PC-9 (cell line): ENCODE measurements at regions not wholly inside any gene's neighbourhood (a gene's known extent, or its start where the extent isn't known, plus 50 kb on each side); places are given as distances from the start of the nearest gene placed in this dataset.

Experiments
- EZH2 ChIP-seq: fragments of 200-600 bp; sonication (generic); IDR thresholded peaks from 2 replicates; pipeline ENCODE4 v1.8.0; 2017; ENCODE audit warnings: antibody characterized with exemption, low read depth
- TF ChIP-seq, protein P1 (sequence below): fragments of 200-600 bp; sonication (generic); conservative IDR thresholded peaks from 2 replicates; pipeline ENCODE4 v1.6.1; 2017; ENCODE audit warnings: mixed run types, antibody characterized with exemption, mild to moderate bottlenecking, moderate library complexity

DNA sequence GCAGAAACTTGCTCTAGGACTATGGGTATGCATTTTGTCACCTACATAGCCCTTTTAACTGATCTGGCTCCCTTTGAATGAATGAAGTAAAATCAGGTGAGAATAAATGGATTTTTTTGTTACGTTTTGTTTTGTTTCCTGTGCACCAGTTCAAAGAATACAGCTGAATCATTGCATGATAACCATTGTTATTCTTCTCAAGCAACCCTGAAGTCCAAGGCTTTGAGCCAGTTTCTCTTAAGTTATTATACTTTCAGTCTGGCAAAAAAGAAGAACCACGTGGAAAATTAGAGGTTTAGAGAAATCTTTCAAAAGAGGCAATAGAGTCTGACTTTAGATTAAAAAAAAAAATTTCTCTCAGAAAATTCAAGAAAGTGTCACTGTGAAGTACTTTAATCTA lies 398.6 kb upstream of the TECRL start:
- TF ChIP-seq, protein P1, sequence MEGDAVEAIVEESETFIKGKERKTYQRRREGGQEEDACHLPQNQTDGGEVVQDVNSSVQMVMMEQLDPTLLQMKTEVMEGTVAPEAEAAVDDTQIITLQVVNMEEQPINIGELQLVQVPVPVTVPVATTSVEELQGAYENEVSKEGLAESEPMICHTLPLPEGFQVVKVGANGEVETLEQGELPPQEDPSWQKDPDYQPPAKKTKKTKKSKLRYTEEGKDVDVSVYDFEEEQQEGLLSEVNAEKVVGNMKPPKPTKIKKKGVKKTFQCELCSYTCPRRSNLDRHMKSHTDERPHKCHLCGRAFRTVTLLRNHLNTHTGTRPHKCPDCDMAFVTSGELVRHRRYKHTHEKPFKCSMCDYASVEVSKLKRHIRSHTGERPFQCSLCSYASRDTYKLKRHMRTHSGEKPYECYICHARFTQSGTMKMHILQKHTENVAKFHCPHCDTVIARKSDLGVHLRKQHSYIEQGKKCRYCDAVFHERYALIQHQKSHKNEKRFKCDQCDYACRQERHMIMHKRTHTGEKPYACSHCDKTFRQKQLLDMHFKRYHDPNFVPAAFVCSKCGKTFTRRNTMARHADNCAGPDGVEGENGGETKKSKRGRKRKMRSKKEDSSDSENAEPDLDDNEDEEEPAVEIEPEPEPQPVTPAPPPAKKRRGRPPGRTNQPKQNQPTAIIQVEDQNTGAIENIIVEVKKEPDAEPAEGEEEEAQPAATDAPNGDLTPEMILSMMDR: no peak
- no peak for TF ChIP-seq EZH2
